ENCODE measurements at regions not wholly inside any gene's neighbourhood (a gene's known extent, or its start where the extent isn't known, plus 50 kb on each side); places are given as distances from the start of the nearest gene placed in this dataset.

GRCh38 chr22:48561676-48562075 lies 1266.0 kb downstream of the BRD1 start:
- DNase-seq: no peak

DNA sequence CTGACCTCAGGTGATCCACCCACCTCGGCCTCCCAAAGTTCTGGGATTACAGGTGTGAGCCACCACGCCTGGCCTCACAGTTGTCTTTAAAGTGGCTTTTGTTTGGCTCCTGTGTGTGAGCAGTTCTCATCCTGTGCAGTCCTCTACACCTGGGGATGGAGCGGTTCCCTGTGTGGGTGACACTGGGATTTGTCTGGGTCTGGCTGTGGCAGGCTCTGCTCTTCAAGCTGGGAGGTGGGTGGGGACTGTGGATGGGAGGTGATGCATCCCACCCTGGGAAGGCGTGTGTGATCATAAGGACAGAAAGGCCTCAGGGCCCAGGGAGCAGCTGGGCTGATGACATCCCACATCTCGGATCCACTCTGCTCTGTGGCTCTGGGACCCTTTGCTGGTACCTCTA lies 1266.8 kb downstream of the BRD1 start:
- DNase-seq: no peak

GRCh38 chr22:48560389-48560751 lies 1267.3 kb downstream of the BRD1 start:
- DNase-seq: no peak

DNA sequence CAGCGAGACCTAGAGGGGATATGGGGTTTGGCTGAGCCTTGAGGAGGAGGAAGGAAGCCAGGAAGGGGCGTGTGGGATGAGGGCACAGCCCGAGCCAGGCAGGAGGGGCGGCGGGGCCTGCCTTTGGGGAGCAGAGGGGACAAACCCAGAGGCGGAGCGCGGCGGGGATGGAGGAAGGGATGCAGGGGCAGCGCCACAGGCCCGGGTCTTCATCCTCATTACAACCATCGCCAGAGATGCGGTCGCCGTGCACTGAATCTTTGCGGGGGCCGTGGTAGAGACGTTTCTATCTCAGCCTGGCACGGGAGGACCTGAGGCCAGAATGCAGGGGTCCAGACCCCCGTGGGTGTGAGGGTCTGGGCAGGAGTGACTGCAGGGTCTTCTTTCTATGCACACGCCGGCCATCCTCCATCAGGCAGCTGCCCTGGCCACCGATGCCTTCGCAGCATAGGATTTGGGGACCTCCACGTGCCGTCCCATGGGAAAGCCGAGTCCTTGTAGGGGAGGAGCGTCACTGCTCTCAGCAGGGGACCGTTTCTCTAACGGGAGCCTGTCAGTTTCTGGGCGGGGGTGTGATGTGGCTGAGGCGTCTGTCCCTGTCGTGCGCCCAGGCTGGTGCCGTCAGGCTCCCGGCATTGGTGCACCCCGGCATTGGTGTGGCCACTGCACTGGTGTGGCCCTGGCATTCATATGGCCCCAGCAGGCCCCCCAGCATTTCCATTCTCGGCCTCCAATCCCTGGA lies 1267.9 kb downstream of the BRD1 start:
- no peak for DNase-seq

DNA sequence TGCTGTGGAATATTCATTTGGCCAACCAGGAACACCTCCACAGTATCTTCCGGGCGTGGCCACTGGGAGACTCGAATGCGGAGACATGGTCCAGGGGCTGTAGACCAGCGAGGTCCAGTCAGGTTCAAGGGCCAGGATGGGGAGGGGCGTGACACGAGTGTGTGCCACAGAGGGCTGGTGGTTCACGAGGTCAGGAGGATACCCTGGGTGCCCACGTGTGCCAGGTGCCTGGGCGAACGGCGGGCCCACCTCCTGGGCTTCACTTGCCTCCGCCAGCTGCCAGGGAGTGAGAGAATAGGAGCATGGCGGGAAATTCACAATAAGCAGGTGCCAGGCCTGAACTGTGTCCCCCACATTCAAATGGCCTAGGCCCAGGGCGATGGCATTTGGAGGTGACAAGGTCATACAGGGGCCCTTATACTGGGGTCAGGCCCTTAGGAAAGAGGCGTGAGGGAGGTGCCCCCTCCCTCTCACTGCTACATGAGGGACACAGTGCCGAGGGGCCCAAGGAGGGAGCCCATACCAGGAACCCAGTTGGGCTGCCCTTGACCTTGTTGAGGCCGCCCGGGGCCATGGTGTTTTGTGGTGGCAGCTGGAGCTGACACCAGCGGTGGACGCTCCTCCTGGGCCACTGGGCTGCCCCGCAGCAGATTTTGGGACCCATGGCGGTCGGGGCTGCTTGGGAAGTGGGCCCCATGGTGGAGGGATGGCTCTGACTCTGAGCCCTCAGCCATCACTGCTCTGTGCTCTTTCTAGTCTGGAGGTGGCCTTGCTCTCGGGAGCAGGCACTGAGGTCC lies 1268.9 kb downstream of the BRD1 start:
- no peak for DNase-seq

- no peak for DNase-seq
Observed at GRCh38 chr22:48558016-48558415, 1269.7 kb downstream of the BRD1 start.

GRCh38 chr22:48557473-48557872 lies 1270.2 kb downstream of the BRD1 start:
- DNase-seq: no peak

DNA sequence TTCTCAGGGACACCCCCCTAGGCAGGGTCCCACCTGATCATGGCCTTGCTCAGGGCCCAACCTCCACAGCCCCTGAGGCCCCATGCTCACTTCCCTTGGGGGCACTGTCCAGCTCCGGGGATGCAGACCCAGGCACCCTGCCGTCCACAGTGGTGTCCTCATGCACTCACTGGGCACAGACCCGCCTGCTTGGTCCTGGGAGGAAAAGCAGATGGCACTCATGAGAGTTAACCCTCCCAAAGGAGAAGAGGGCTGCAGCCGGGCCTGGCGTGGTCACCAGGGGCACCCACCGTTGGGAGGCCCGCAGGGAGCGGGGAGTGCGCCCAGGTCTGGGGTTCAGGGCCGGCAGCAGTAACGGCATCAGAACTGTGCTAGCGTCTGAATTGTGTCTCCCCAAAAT lies 1270.9 kb downstream of the BRD1 start:
- DNase-seq: no peak

DNA sequence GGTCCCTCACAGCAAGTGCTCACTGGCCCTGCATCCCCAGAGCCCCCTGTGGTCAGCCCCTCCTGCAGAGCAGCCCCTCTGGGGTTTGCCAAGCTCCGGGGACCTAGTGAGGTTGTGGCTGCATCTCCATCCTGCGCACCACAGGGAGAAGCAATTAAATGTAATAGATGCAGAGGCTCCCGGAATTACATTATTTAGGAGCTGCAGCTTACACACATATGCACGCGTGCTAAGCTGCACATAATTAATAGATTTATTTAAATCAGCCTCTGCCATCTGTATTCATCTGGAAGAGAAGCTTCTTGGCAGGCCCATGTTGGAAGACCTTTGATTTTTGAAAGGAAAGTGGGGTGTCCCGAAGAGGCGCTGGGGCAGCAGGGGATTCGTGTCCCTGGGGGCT lies 1271.5 kb downstream of the BRD1 start:
- DNase-seq: no peak

DNA sequence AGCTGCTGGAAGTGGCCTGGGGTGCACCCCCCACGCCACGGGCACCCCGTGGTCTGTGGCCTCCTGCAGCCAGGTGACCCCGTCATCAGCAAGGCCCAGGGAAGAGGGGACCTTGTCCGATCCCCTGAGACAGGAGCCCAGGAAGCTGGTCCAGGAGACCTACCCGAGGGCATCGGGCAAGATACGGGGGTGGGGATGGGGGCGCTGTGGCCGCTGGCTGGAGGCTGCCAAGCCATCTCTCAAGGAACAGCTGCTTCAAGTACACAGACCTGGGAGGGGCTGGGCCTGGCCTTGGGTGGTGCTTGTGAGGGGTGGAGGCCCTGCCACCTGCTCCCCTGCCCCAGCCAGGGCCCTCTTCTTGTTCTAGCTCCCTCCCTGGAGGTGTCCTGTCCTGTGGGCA lies 1272.1 kb downstream of the BRD1 start:
- no peak for DNase-seq

DNA sequence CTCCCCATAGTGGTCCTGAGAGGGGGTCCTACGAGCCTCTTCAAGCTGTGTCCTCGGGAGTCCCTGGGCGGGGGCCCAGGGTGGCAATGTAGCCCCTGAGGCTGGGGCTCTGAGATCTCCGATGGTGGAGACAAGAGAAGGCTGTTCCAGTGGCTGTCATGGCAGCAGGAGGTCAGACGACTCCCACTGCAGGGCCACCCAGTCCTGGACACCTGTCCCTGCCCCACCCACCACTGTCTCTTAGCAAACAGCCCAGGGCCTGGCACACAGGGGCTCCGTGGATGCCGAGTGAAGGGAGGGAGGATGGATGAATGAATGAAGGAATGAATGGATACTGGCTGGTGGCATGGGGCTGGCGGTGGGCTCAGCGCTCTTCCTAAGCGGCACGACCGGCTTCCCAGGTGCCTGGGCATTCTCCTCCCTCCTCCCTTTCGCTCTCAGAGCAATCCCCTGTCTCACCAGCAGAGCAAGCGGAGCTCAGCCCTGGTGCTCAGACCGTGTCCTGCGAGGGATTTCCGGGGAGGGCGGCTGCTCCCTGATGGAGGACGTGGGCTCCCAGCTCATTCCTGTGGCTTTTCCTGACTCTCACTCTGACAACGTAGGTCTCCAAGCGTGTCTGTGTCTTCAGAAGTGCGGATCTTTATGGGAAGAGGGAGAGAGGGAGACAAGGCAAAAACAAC lies 1272.6 kb downstream of the BRD1 start:
- no peak for DNase-seq

- no peak for DNase-seq
Observed at GRCh38 chr22:48553694-48554308, 1273.9 kb downstream of the BRD1 start.

GRCh38 chr22:48553119-48553518 lies 1274.6 kb downstream of the BRD1 start:
- DNase-seq: no peak

DNA sequence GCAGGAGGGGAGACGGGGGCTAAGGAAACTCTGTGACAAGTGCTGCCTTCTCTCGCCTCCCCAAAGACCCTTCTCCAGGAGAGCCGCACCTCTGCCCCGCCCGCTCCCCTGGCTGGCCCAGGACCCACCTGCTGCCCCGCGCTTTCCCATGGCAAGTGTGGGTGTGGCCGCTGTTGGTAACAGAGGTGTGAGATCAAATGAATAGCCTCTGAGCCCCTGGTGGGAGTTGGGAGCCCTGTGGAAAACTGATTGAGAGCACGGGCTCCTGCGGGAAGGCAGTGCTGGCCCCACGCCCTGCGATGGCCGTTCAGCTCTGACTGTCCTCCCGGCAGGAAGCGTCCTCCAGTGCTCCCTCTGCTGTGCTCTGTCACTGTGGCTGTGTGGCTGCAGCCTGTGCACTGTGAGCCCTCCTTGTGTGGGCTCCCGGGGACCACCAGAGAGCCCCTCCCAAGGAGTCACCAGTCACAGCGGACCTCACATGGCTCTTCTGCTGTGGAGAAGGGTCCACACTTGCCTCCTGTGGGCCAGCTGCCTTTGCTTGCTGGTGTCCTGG lies 1275.9 kb downstream of the BRD1 start:
- no peak for DNase-seq

DNA sequence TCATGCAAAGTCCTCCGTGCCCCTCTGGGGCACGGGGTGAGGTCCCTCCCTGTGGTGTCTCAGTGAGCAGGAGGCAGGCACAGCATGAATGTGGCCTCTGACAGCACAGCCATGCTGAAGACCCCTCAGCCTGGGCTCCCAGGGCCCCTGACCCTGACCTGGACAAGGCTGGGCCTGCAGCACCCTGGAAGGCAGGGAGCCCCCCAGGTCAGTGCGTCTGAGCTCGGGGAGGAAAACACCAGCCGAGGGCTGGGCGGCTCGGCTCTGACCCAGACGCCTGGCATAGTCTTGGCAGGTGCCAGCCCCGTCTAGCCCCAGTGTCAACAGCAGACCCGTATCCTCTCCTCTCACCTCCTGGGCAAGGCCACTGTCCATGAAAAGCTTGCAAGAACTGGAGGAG lies 1276.6 kb downstream of the BRD1 start:
- DNase-seq: no peak

DNA sequence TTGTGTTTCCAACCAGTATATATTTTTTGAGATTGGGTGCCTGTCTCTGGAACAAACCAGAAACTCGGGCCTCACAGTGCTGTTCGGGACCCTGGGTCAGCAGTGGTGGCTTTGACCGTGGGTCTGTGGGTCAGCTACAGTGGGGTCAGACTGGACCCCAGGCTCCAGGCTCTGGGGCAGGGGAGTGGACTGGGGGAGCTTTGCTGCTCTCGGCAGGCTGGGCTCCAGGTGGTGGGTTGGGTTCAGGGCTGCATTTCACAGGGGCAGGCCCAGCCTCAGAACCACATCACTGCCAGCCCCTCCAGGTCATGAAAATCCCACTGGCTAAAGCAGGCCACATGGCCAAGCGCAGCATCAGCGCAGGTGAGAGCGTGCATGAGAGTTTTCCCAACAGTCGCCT lies 1279.3 kb downstream of the BRD1 start:
- DNase-seq: no peak

DNA sequence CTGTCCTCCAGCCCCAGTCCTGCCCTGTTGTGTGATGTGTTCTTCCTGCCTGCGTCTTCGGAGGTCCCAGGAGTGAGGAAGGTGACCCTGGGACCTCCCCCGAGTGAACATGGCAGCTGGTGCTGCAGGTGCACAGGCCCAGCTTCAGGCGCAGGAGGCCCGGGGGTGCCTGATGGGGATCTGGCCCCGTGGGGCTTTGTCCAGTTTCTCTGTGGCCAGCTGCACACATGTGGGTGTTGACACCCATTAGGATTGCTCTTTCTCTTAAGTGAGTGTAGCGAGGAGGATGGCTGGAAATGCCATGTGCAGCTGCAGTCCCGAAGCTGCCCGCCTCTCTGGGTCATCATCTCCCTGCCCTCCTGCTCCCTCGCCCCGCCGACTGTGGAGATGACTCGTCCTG lies 1279.7 kb downstream of the BRD1 start:
- no peak for DNase-seq

DNA sequence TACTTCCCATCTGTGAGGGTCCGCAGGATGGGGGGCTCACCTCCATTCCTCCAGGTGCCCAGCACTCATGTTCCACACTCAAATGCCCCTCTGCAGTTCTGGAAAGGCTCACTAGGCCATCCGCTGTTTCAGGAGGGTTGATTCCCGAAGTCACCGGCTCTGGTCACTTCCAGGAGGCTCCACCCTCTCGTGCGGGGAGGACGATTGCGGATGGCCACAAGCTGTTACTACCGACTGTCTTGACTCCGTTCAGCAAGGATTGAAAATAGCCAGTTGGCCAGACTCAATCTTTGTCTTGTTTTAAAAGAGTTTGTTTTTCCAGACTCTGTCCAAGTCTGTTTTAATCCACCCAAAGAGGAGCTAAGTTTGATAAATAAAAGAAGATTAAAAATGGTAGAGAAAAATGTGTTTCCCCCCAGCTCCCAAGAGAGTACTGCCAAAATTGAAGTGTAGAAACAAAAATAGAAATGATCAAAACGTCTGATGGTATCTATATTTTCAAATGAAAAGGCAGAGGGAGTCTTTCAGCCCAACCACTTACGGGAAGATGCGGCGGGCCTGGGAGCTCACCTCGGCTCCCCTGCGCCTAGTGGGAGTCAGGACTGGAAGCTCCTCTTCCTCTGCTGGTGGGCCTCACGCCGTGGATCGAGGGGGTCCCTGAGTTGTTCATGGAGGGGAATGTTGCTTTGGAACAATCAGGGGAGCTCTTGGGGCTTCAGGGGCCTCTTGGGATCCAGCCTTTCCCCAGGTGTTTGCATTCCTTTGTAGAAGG lies 1280.8 kb downstream of the BRD1 start:
- no peak for DNase-seq

DNA sequence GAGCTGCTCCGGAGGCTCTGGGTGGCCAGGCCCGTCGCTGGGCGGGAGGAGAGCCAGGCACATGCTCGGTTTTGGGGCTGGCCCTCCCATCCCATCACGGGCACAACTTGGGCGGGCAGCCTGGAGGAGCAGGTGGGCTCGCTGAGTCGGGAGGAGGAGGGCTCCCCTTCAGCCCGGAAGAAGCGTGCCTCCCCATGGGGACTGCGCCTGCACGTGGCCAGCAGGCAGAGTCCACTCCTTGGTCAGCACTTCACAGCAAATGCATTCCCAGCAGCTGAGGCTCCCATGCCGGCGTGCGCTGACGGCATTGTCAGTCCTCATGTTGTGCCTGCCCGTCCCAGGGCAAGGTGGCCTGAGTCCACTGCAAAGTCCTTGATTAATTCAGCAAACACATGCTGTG lies 1281.7 kb downstream of the BRD1 start:
- DNase-seq: no peak

DNA sequence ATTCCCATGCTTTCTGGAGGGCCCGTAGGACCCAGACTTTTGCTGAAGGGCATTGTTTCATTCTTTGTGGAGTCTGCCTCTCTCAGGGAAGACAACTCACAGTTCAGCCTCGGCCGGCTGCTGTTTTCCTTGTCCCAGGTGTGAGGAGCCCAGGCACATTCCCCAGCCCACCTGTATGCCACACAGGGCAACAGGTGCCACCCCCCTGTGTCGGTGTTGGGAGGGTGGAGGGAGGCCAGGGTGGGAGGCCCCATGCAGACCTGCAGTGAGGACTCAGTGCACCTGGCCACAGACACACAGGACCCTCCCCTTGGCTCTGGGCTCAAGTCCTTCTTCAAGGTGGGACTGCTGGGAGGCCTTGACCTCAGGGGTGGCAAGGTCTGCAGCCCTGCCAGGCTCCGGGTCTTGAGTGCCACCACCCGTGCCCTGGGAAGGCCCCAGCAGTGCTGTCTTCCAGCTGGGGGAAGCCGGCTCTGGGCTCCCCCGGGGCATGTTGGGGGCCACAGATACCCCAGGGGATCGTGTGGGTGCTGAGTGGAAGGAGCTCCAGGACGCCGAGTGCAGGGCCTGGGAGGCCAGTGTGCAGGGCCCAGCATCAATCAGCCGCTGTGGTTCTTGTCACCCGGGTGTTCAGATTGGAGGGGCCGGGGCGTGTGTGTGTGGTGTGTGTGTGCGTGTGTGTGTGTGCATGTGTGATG lies 1286.1 kb downstream of the BRD1 start:
- DNase-seq: no peak

GRCh38 chr22:48539261-48539660 lies 1288.4 kb downstream of the BRD1 start:
- DNase-seq: no peak

DNA sequence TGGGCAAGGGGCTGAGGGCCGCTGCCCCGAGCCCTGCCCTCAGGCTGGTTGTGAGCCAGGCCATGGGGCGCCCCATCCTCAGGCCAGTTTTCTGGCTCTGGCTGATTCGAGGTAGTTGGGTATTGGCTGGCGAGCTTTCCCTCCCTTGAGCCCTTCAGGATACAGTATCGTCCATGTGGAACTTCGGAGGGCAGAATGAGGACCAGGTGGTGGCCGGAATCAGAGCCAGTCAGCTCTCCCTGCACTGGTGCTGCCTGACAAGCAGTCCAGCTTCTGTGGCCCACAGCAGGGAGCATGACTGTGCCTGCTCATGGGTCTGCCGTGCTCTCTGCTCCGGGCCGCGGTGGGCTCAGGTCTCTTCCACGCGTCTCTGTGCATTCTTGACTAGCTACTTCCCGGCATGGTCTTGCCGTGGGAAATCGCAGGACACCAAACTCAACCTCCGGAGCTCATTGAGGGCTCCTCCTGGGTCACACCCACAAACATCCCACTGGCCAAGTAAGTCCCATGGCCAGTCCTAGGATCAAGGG lies 1289.3 kb downstream of the BRD1 start:
- no peak for DNase-seq

Measured in stimulated activated CD4-positive, alpha-beta T cell treated with anti-CD3 and anti-CD28 coated beads, Interleukin-4, amount 100 ng/mL, for 24 hours (primary cell).